Esophagus squamous epithelium (tissue), 4 donors: ENCODE measurements at regions not wholly inside any gene's neighbourhood (a gene's known extent, or its start where the extent isn't known, plus 50 kb on each side); places are given as distances from the start of the nearest gene placed in this dataset.

Experiments used
- CTCF ChIP-seq, 6 experiments: fragments of 450-650 bp in 4 of 6; fragments of 200-600 bp in 2 of 6; sonication (generic) in 2 of 6; IDR thresholded peaks; one replicate each; pipeline ENCODE4 v1.5.1; 2016 to 2019; ENCODE audit warnings: antibody characterized with exemption in 6 of 6, mild to moderate bottlenecking in 4 of 6, moderate library complexity in 4 of 6
- POLR2A ChIP-seq, 4 donors: fragments of 450-650 bp; IDR thresholded peaks; one replicate each; pipeline ENCODE4 v1.6.1; 2017; ENCODE audit warnings: antibody characterized with exemption in 4 of 4, mild to moderate bottlenecking in 4 of 4, moderate library complexity in 3 of 4

- TF ChIP-seq CTCF (IDR thresholded peaks at IDR 0.05) (no peak), POLR2A (IDR thresholded peaks at IDR 0.05) (no peak)
Observed at GRCh38 chr4:181944527-181944926, 298.7 kb upstream of the TENM3 start.
